ENCODE measurements at regions not wholly inside any gene's neighbourhood (a gene's known extent, or its start where the extent isn't known, plus 50 kb on each side); places are given as distances from the start of the nearest gene placed in this dataset.

DNA sequence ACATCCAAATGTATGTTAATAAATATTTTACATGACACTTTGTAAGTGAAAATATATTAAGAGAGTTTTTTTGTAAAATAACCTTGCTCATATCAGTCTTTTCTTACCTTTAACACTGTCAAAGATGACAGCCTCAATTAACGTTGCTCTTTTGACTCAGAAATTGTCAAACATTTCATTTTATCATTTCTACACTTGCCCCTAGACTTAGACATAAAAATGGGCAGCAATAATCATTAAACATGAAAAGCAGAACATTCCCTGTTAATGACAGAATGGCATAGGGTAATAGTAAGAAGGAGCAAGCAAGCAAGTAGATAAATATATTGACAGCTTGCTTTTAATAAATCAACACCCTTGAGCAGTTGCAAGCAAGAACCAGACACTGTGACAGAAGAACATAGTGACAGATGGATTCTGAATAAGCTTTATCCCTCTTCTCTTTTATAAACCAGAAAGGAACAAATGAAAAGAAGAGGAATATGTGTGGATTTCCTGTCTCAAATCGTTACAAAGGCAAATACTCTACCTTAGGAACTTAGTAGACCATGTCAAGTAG lies 796.0 kb upstream of the CHD1 start:
- ChIA-PET CTCF (no interaction called here), POLR2A (no interaction called here)
- TF ChIP-seq, protein P1, sequence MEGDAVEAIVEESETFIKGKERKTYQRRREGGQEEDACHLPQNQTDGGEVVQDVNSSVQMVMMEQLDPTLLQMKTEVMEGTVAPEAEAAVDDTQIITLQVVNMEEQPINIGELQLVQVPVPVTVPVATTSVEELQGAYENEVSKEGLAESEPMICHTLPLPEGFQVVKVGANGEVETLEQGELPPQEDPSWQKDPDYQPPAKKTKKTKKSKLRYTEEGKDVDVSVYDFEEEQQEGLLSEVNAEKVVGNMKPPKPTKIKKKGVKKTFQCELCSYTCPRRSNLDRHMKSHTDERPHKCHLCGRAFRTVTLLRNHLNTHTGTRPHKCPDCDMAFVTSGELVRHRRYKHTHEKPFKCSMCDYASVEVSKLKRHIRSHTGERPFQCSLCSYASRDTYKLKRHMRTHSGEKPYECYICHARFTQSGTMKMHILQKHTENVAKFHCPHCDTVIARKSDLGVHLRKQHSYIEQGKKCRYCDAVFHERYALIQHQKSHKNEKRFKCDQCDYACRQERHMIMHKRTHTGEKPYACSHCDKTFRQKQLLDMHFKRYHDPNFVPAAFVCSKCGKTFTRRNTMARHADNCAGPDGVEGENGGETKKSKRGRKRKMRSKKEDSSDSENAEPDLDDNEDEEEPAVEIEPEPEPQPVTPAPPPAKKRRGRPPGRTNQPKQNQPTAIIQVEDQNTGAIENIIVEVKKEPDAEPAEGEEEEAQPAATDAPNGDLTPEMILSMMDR (IDR thresholded peaks at IDR 0.05): no peak
- H3K4me3 Mint-ChIP-seq: no peak overlapping the region
- H3K36me3 Mint-ChIP-seq (ENCODE audit: low read depth): no peaks in the 10 kb centered on the region
- no peak for DNase-seq
- intact Hi-C loops (cut with micrococcal nuclease): no loop called here
- no peaks in the 10 kb centered on the region for H3K9me3 Mint-ChIP-seq
- no peaks in the 10 kb centered on the region for H3K27me3 Mint-ChIP-seq
- no peak for ATAC-seq
- no peak overlapping the region for H3K27ac Mint-ChIP-seq
- H3K4me1 Mint-ChIP-seq (ENCODE audit: low read depth): no peaks in the 10 kb centered on the region

DNA sequence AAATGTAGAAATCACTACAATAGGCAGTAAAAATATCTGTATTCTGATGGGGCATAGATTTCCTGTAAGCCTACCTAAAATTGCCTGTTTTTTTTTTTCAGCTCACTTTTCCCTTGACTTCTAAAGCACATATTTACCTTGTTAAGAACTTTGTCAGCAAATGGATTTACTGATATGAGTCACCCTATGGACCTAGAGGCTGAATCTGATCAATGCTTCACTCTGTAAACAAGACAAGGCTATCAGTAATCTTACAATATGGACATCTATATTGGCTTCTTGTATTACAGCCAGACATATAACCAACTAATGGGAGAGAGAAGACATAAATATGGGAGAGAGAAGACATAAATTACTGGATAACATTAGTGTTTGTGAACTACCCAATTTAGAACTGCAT lies 792.7 kb upstream of the CHD1 start:
- ChIA-PET POLR2A (no interaction called here), CTCF (no interaction called here)
- DNase-seq (no peak), ATAC-seq (no peak)
- H3K9me3 Mint-ChIP-seq: no peaks in the 10 kb centered on the region
- no peak overlapping the region for H3K27ac Mint-ChIP-seq
- TF ChIP-seq, protein P1 (IDR thresholded peaks at IDR 0.05): no peak
- H3K4me3 Mint-ChIP-seq: no peak overlapping the region
- no peaks in the 10 kb centered on the region for H3K27me3 Mint-ChIP-seq
- H3K36me3 Mint-ChIP-seq (ENCODE audit: low read depth): no peaks in the 10 kb centered on the region
- intact Hi-C loops (cut with micrococcal nuclease): no loop called here
- no peaks in the 10 kb centered on the region for H3K4me1 Mint-ChIP-seq (ENCODE audit: low read depth)

DNA sequence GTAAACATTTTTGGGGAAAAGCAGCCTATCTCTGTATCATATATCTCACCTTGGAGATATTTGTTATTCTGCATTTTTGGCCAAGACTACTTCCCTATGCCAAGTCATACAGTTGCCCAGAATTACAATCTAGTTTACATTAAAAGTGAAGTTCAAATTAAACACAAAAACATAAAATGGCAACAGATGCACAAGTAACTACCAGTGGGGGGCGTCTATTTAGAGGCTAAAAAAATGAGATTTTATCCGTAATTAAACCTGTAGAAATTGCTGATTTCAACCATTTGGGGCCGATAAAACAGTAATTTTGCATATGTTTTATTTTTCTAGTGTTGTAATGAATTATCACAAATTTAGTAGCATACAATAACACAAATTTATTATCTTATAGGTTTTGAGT lies 787.1 kb upstream of the CHD1 start:
- H3K9me3 Mint-ChIP-seq: peaks cover 1% of the 10 kb centered on the region
- TF ChIP-seq, protein P1 (IDR thresholded peaks at IDR 0.05): no peak
- ChIA-PET CTCF (no interaction called here), POLR2A (no interaction called here)
- ATAC-seq (no peak), DNase-seq (no peak)
- no peaks in the 10 kb centered on the region for H3K27me3 Mint-ChIP-seq
- no peaks in the 10 kb centered on the region for H3K36me3 Mint-ChIP-seq (ENCODE audit: low read depth)
- no peak overlapping the region for H3K4me3 Mint-ChIP-seq
- H3K27ac Mint-ChIP-seq: no peak overlapping the region
- intact Hi-C loops (cut with micrococcal nuclease): no loop called here
- H3K4me1 Mint-ChIP-seq (ENCODE audit: low read depth): no peaks in the 10 kb centered on the region

DNA sequence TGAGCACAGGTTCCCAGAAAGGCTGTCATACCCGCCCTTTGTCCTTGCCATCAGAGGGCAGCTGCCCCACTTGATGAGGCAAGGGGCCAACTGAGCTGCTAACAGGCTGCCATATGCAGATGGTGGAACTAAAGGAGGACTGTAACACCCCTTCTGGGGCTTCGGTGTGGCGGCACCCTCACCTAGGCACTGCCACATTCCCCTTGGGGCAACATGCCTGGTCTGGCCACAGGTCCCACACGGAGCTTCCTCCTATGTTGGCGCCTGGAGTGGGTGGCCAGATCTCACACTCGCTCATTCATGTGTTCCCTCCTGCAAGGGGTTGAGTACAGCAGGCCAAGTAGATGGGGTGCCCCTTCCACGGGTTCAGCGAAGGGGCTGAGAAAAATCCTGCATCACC lies 777.4 kb upstream of the CHD1 start:
- POLR2A ChIA-PET: no interaction called here
- no peaks in the 10 kb centered on the region for H3K4me1 Mint-ChIP-seq (ENCODE audit: low read depth)
- CTCF ChIA-PET: interaction anchor here (0.6 kb wide), 1 partner anchor 1406 kb away, joined by 3 read pairs; no protein-coding TSS in a partner anchor
- intact Hi-C loops (cut with micrococcal nuclease): no loop called here
- DNase-seq (no peak), ATAC-seq (no peak)
- peaks cover 3% of the 10 kb centered on the region for H3K9me3 Mint-ChIP-seq
- H3K27me3 Mint-ChIP-seq: no peaks in the 10 kb centered on the region
- H3K4me3 Mint-ChIP-seq: no peak overlapping the region
- TF ChIP-seq, protein P1 (IDR thresholded peaks at IDR 0.05): no peak
- no peaks in the 10 kb centered on the region for H3K36me3 Mint-ChIP-seq (ENCODE audit: low read depth)
- no peak overlapping the region for H3K27ac Mint-ChIP-seq

DNA sequence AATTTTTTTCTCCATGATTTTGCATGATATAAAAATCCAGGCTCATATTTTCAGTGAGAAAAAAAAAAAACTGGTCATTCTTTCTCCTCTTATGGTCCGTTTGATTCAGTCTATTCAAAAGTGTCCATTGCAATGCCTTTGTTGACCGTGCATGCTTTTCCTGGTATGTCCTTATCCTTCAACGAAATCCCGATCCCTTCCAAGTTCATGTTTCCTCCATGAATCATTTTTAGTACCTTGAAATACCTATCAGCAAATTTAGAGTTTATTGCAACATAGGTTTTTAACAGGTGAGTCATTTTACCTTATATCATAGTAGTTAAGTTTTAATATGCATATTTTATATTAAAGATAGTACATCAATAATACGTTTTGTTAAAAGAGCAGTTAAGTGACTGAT lies 773.8 kb upstream of the CHD1 start:
- Mint-ChIP-seq H3K4me3 (no peak overlapping the region), H3K9me3 (peaks cover 3% of the 10 kb centered on the region), H3K27ac (no peak overlapping the region), H3K36me3 (ENCODE audit: low read depth) (no peaks in the 10 kb centered on the region), H3K4me1 (ENCODE audit: low read depth) (no peaks in the 10 kb centered on the region), H3K27me3 (no peaks in the 10 kb centered on the region)
- ChIA-PET POLR2A (no interaction called here), CTCF (no interaction called here)
- TF ChIP-seq, protein P1 (IDR thresholded peaks at IDR 0.05): no peak
- no peak for DNase-seq
- intact Hi-C loops (cut with micrococcal nuclease): no loop called here
- ATAC-seq: no peak

Data from activated CD8-positive, alpha-beta T cell treated with anti-CD3 and anti-CD28 coated beads for 36 hours (primary cell).